Lung (tissue), 11 donors: ENCODE measurements at regions not wholly inside any gene's neighbourhood (a gene's known extent, or its start where the extent isn't known, plus 50 kb on each side); places are given as distances from the start of the nearest gene placed in this dataset.

Experiments used
- ATAC-seq: fragments of 200-7000 bp; cut with Tn5 transposase; one replicate; pipeline ENCODE4 v1.9.1; 2020; ENCODE audit warnings: moderate number of reproducible peaks; ENCODE audit not compliant: insufficient read depth, low FRiP score
- DNase-seq, 3 donors: peaks; one replicate each; pipeline ENCODE4 v3.0.0-alpha.2; 2013 to 2017
- H3K27ac ChIP-seq, 2 donors: one replicate each; pipeline ENCODE4 v1.5.1; 2013; ENCODE audit warnings: mild to moderate bottlenecking in 2 of 2, moderate library complexity in 2 of 2, control low read depth in 1 of 2, inconsistent platforms in 1 of 2, low read depth in 1 of 2, low read length in 1 of 2
- H3K27me3 ChIP-seq, 3 donors: one replicate each; pipeline ENCODE4 v1.5.1; 2013; ENCODE audit warnings: low read length in 2 of 3; ENCODE audit not compliant: control insufficient read depth in 3 of 3, insufficient read depth in 3 of 3
- H3K36me3 ChIP-seq, 4 donors: one replicate each; pipeline ENCODE4 v1.5.1; 2013; ENCODE audit warnings: low read length in 4 of 4, mild to moderate bottlenecking in 1 of 4, moderate library complexity in 1 of 4; ENCODE audit not compliant: control insufficient read depth in 4 of 4, insufficient read depth in 4 of 4
- H3K4me1 ChIP-seq, 5 donors: one replicate each; pipeline ENCODE4 v1.5.1; 2013; ENCODE audit warnings: low read length in 5 of 5, mild to moderate bottlenecking in 2 of 5, moderate library complexity in 1 of 5; ENCODE audit not compliant: control insufficient read depth in 5 of 5, insufficient read depth in 5 of 5
- H3K4me3 ChIP-seq: one replicate; pipeline ENCODE4 v1.5.1; 2013; ENCODE audit warnings: mild to moderate bottlenecking, control low read depth, moderate library complexity
- H3K9ac ChIP-seq, 2 donors: one replicate each; pipeline ENCODE4 v1.5.1; 2013; ENCODE audit warnings: low read length in 2 of 2, control low read depth in 1 of 2; ENCODE audit not compliant: insufficient read depth in 1 of 2
- H3K9me3 ChIP-seq, 4 donors: one replicate each; pipeline ENCODE4 v1.5.1; 2013; ENCODE audit warnings: low read length in 3 of 4, mild to moderate bottlenecking in 1 of 4, moderate library complexity in 1 of 4; ENCODE audit not compliant: control insufficient read depth in 4 of 4, insufficient read depth in 3 of 4
- CTCF ChIP-seq: IDR thresholded peaks from 2 replicates; pipeline ENCODE4 v1.5.1; 2012; ENCODE audit warnings: mild to moderate bottlenecking; ENCODE audit errors: control extremely low read depth, extremely low read depth
- WGBS, 2 donors: extraction: QIAGEN DNeasy Blood & Tissue Kit; methylation state at CpG; one replicate each; pipeline ENCODE4 v1.1.7; 2013; 5-methylcytosine and 5-hydroxymethylcytosine counted together
- donor health status: control.
- donor health status: control.
- donor health status: Bipolar disorder and iron deficiency.
- donor health status: healthy.
- donor health status: DM: yes; HTN: yes; CAD: no.

- no peak overlapping the region for H3K4me3 ChIP-seq
- no peaks in the 10 kb centered on the region for H3K27me3 ChIP-seq
- no peaks in the 10 kb centered on the region for H3K36me3 ChIP-seq
- TF ChIP-seq CTCF = no peak
- H3K4me1 ChIP-seq = peaks cover 0 to 22% (median 6%) of the 10 kb centered on the region in 5 donors
- DNase-seq (peak in 1 of 3 donors; percentile 35), ATAC-seq (no peak)
- no peak overlapping the region for H3K9ac ChIP-seq
- H3K9me3 ChIP-seq = no peaks in the 10 kb centered on the region
- 61 to 73% methylated on average over 12 of the region's 14 CpGs for WGBS, 2 donors
- H3K27ac ChIP-seq = no peak overlapping the region
Measured at GRCh38 chr17:77905266-77905665, 53.2 kb upstream of the TNRC6C start.

- DNase-seq = no peak
- Histone ChIP-seq H3K36me3 (no peaks in the 10 kb centered on the region), H3K4me3 (no peak overlapping the region), H3K9ac (no peak overlapping the region), H3K27me3 (no peaks in the 10 kb centered on the region), H3K4me1 (peaks cover 0 to 22% (median 6%) of the 10 kb centered on the region in 5 donors), H3K27ac (no peak overlapping the region), H3K9me3 (no peaks in the 10 kb centered on the region)
- 84 to 92% methylated on average over 9 of the region's 9 CpGs for WGBS, 2 donors
- TF ChIP-seq CTCF = no peak
- ATAC-seq = no peak
Measured at GRCh38 chr17:77905766-77906165, 52.7 kb upstream of the TNRC6C start.

- no peak overlapping the region for H3K9ac ChIP-seq
- H3K36me3 ChIP-seq = no peaks in the 10 kb centered on the region
- H3K4me3 ChIP-seq = no peak overlapping the region
- H3K4me1 ChIP-seq = peaks cover 0 to 22% (median 6%) of the 10 kb centered on the region in 5 donors
- no peak for TF ChIP-seq CTCF
- ATAC-seq (no peak), DNase-seq (no peak)
- no peaks in the 10 kb centered on the region for H3K9me3 ChIP-seq
- H3K27me3 ChIP-seq = no peaks in the 10 kb centered on the region
- WGBS, 2 donors = 76 to 78% methylated on average over 10 of the region's 10 CpGs
- no peak overlapping the region for H3K27ac ChIP-seq
Measured at GRCh38 chr17:77906377-77906871, 52.1 kb upstream of the TNRC6C start.
